HG02642 (cell line): ENCODE measurements at regions not wholly inside any gene's neighbourhood (a gene's known extent, or its start where the extent isn't known, plus 50 kb on each side); places are given as distances from the start of the nearest gene placed in this dataset.
"Not testable (repeated sequence)": the region's sequence is repeated elsewhere in the genome, so short reads cannot be mapped to it uniquely, and the experiment has no call there.

ENCODE experiments used
- ATAC-seq: cut with Tn5 transposase; IDR thresholded peaks from one replicate; pipeline ENCODE4 v1.9.1; 2021; ENCODE audit warnings: mild to moderate bottlenecking; ENCODE audit not compliant: unreplicated experiment, poor library complexity

DNA sequence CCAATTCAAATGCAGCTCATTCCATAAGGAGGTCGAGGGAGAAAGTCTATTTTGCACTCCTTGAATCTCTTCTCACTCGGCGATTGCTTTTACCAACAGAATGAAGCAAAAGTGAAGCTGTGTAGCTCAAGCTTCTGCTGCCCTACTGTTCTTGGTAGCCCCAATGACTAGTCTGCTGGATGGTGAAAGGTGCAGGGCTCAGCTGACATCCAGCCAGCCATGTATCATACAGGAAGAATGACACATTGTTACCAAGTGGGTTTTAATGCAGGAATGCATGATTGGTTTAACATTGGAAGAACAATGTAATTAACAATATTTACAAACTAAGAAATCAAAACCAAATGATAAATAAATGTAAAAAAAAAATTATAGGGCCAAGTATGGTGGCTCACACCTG, 286.2 kb upstream of the HSFY2 start:
- ATAC-seq: no peak

GRCh38 chrY:19058831-19059370, 285.4 kb upstream of the HSFY2 start:
- ATAC-seq: no peak

GRCh38 chrY:19056138-19056469, 282.6 kb upstream of the HSFY2 start:
- ATAC-seq: no peak

DNA sequence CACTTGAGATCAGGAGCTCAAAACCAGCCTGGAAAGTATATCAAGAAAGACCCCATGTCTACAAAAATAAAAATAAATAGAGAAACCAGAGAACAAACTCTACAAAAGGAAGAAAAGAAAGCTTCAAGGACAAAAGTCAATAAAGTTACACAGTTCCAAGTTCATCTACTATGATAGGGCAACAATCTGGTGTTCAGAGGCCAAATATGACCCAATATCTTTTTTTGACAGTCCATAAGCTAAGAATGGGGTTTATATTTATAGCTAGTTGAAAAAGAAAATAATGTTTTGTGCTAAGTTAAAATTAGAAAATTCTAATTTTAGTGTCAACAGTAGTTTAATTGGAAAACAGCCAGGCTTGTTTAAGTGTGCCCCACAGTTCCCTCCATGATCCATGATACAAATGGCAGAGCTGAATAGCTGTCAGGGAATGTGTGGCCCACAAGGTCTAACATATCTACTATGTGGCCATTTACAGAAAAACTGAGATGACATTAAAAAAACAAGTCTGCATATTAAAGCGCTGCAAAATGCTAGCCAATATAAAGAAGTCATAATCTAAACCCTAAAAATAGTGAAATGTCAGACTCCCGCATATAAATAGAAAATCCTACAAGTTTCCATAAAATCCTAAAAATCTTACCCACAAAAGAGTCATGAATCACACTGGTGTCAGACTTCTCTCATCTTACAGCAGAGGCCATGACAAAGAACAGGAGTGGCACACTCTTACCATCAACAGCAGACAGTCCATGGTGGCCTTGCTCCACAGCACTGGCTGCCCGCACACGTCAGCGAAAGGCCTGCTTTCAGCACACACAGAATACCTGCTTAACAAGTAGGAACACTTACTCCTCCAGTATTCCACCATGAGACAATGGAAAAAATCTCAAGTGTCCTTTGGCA, 281.9 kb upstream of the HSFY2 start:
- no peak for ATAC-seq

- ATAC-seq: no peak
Observed at GRCh38 chrY:19053806-19054205, 280.3 kb upstream of the HSFY2 start.

GRCh38 chrY:19051021-19051420, 277.5 kb upstream of the HSFY2 start:
- ATAC-seq: no peak

GRCh38 chrY:19042984-19043442, 269.5 kb upstream of the HSFY2 start:
- no peak for ATAC-seq

DNA sequence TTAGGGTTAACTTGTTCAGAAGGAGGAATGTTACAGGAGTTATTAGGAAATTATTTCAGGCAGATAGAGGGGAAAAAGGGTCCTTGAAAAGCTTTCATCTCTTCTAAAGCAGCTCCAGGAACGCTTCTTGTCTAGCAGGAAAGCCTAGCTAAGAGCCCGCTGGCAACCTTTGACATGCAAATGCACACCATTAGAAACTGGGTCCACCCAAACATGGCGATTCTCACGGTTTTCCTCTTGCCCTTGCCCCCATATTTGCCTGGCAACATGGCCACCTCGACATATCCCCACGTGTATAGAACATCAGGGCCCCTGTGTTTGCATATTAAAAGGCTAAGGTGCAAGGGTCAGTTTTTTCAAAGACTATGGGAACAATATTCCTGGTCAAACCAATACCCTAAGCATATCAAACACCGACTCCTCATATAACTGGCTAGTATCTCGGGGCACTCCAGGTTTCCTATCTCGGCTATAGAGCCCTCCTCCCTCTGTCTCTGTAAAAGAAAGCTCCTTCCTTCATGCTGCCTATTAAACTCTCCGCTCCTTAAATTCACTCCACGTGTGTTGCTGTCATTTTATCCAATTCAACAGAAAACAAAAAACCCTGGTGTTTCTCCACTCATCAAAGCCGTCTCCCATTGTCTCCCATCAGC, 268.9 kb upstream of the HSFY2 start:
- ATAC-seq: no peak

- ATAC-seq: no peak
Observed at GRCh38 chrY:19026631-19027030, 253.1 kb upstream of the HSFY2 start.

DNA sequence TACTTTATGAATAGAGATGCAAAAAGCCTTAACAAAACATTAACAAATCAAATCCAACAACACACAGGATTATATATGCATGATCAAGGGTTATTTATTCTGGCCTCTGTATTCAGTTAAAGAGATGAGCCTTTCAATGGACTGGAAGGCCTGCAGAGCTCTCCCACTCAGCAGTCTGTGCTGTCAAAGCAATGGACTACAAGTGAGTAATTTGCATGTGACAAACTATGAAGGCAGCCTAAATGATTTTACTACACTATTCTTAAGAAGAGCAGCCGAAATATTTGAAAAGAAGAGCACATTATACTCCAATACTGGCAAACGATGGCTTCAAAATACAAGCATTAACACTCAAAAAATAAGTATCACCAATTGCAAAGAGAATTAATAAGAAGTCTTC, 250.4 kb upstream of the HSFY2 start:
- ATAC-seq: no peak

DNA sequence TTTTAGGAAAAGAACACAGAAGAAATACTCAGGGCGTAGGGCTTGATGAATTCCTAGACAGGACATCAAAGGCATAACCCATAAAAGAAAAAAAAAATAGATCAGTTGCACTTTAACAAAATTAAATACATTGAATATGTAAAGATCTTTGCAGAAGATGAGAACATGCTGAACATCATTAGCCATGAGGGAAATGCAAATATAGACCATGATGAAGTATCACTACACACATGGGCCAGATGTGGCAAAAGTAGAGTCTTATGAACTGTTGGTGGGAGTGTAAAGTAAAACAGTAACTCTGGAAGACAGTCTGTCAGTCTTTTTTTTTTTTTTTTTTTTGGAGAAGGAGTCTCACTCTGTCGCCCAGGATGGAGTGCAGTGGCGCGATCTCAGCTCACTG, 246.7 kb upstream of the HSFY2 start:
- ATAC-seq: no peak

DNA sequence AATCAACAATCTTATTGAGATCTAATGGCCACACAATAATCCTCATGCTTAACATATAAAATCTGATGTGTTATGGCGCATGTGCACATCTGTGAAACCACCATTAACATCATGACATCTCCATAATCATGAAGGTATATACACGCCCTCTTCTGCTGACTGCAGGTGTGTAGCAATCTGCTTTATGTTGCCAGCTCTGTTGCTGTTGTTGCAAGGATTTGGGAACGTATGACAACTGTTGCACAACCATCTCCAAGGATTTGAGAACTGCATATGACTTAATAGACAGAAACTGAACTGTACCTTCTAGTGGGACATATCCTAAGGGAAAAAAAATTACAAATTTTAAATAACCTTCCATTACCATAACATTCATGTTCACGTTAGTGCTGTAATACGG, 243.5 kb upstream of the HSFY2 start:
- ATAC-seq: no peak

DNA sequence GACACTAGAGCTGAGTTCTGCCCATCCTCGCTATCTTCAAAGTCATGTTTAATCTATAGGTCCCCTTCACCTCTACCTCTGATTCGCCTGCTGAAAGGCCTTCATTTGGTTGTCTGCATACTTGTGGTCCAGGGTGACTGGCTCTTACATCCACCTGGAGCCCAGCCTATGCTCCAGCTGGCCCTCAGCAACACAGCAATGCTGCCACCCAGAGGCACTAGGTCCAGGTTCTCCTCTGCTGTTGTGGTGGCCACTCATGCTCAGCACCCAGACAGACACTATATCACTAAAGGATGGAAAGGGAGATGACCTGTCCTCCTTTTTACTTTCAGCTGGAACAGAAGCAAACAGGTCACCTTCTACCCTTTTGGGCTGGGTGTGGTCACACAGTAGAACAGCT, 242.3 kb upstream of the HSFY2 start:
- ATAC-seq: peak; percentile 64

DNA sequence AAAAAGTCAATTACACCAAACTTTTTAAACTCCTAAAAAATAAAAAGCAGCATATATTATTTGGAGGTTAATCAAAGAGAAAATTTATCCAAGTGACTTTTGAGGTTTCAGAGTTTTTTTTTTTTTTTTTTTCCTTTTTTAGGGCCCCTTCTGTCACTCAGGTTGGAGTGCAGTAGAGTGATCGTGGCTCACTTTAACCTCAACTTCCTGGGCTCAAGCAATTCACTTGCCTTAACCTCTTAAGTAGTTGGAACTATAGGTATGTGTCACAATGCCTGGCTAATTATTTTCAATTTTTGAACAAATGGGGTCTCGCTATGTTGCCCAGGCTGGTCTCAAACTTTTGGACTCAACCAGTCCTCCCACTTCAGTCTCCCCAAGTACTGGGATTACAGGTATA, 241.7 kb upstream of the HSFY2 start:
- no peak for ATAC-seq

DNA sequence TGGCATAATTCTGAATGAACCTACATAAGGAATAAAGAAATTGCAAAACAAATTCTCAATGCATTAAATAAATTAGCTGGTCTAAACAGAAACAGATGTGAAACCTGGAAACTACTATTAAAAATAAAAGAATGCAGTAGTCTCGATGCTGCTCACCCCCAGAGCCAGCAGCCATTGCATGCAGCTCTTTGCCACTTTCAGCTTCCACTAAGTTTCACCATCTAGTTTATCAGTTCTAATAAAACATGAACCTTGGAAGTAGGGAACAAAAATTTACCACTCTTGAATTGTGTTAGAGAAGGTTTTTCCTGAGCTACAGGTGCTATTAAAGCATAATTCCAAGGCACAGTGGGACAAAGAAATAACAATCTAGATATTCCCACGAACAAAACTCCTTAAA, 239.4 kb upstream of the HSFY2 start:
- ATAC-seq: no peak

DNA sequence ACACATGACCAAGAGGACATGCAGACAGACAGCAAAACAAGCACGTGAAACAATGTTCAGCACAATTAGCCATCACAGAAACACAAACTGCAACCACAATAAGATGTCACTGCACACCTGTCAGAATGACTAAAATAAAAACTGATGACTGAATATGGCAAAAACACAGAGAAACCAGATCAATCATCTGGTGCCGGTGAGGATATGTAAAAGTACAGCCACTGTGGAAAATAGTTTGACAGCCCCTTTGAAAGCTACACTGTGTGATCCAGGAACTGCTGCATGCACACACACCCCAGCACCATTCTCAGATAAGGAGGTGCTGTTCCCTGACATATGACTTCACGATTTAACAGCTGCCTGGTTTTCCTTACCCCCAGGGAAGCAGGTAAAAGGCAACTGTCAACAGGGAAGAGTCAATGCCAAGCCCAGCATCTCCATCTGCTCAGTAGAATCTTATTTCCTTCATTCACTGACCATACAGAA, 238.1 kb upstream of the HSFY2 start:
- peak; percentile 83 for ATAC-seq

GRCh38 chrY:19006234-19006633, 232.7 kb upstream of the HSFY2 start:
- ATAC-seq: no peak

GRCh38 chrY:19005579-19005978, 232.0 kb upstream of the HSFY2 start:
- ATAC-seq: no peak

DNA sequence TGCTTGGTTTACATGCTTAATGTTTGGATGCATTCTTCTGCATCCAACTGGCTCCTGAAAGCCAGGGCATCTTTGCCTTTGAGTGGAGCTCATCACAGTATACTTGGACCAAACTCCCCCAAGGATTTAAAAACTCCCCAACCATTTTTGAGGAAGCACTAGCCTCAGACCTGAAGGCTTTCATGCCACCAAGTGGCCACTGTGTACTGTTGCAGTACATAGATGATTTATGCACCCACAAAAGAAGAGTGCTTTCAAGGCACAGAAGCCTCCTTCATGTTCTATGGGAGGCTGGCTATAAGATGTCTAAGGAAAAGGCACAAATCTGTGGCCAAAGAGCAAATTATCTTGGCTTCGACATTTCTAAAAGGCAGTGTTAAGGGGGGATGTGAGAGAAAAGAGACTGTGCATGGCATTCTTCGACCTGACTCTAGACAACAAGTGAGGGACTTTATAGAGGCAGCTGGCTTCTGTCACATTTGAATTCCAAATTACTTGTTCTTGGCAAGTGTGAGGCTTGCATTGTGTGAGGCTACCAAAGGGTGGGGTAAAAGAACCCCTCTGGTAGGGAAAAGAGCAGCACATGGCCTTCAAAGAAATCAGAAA, 224.2 kb upstream of the HSFY2 start:
- peak; percentile 57 for ATAC-seq

GRCh38 chrY:18993480-18993879, 219.9 kb upstream of the HSFY2 start:
- no peak for ATAC-seq

GRCh38 chrY:18992684-18993083, 219.1 kb upstream of the HSFY2 start:
- ATAC-seq: not testable (repeated sequence)
